ENCODE measurements at regions not wholly inside any gene's neighbourhood (a gene's known extent, or its start where the extent isn't known, plus 50 kb on each side); places are given as distances from the start of the nearest gene placed in this dataset.

- TF ChIP-seq L3MBTL2 (conservative IDR thresholded peaks at IDR 0.05) (no peak), FOXM1 (IDR thresholded peaks at IDR 0.05; ENCODE audit: borderline replicate concordance) (no peak), SUZ12 (IDR thresholded peaks at IDR 0.05) (no peak), BHLHE40 (IDR thresholded peaks at IDR 0.05; ENCODE audit: borderline replicate concordance) (no peak), FOXA1 (IDR thresholded peaks at IDR 0.05) (no peak), ZNF384 (IDR thresholded peaks at IDR 0.05) (no peak)
Measured at GRCh38 chr13:111855191-111855590, 211.8 kb upstream of the SOX1 start.

Measured in HEK293T (cell line).